HEK293 (cell line): ENCODE measurements at regions not wholly inside any gene's neighbourhood (a gene's known extent, or its start where the extent isn't known, plus 50 kb on each side); places are given as distances from the start of the nearest gene placed in this dataset.

Experiments
- CTCF ChIA-PET: fragments of 350-600 bp; formaldehyde crosslinking; extraction: SDS; loops from one replicate; lab custom pipeline; 2021; ENCODE audit warnings: antibody characterized with exemption; lab: Yijun Ruan, JAX
- POLR2A ChIA-PET: fragments of 300-600 bp; formaldehyde crosslinking; extraction: SDS; loops from one replicate; lab custom pipeline; 2020; ENCODE audit warnings: antibody characterized with exemption, inconsistent platforms; lab: Yijun Ruan, JAX
- H3K27ac ChIP-seq: fragments of 200-500 bp; sonication (Bioruptor generic); 2 replicates; pipeline ENCODE4 v1.5.1; 2014; ENCODE audit warnings: low read depth, low read length, control low read depth, inconsistent platforms; ENCODE audit errors: extremely low read depth
- H3K36me3 ChIP-seq, 2 experiments: fragments of 200-500 bp in 1 of 2; sonication (Bioruptor generic) in 1 of 2; 1 replicate in 1 of 2; 2 replicates in 1 of 2; pipeline ENCODE4 v1.5.1; 2014 to 2017; ENCODE audit warnings: inconsistent platforms in 2 of 2, low read length in 2 of 2; ENCODE audit not compliant: control insufficient read depth in 2 of 2, insufficient read depth in 1 of 2
- H3K4me1 ChIP-seq: fragments of 200-500 bp; sonication (Bioruptor generic); 2 replicates; pipeline ENCODE4 v1.5.1; 2014; ENCODE audit warnings: mild to moderate bottlenecking, low read length, inconsistent platforms; ENCODE audit not compliant: control insufficient read depth, insufficient read depth
- H3K4me3 ChIP-seq: 2 replicates; pipeline ENCODE4 v1.5.1; 2011; ENCODE audit warnings: low read depth, mild to moderate bottlenecking, control low read depth, low read length, moderate library complexity
- H3K9me3 ChIP-seq: fragments of 200-500 bp; sonication (Bioruptor generic); 2 replicates; pipeline ENCODE4 v1.5.1; 2014; ENCODE audit warnings: low read depth, low read length, inconsistent platforms; ENCODE audit not compliant: control insufficient read depth, insufficient read depth
- BCL11A ChIP-seq: fragments of 450-650 bp; formaldehyde crosslinking; IDR thresholded peaks from 2 replicates; pipeline ENCODE4 v1.5.1; 2016; ENCODE audit warnings: low read depth, missing biosample characterization, missing genetic modification characterization
- GLI4 ChIP-seq: fragments of 450-650 bp; formaldehyde crosslinking; IDR thresholded peaks from 2 replicates; pipeline ENCODE4 v1.5.1; 2016; ENCODE audit warnings: missing biosample characterization, missing genetic modification characterization
- HOXA7 ChIP-seq: sonication (generic); formaldehyde crosslinking; IDR thresholded peaks from 2 replicates; pipeline ENCODE4 v1.8.1; 2022; ENCODE audit warnings: missing genetic modification reagents, borderline replicate concordance
- IKZF3 ChIP-seq: fragments of 450-650 bp; IDR thresholded peaks from 2 replicates; pipeline ENCODE4 v1.5.0; 2018; ENCODE audit warnings: missing biosample characterization, mild to moderate bottlenecking, missing genetic modification characterization, moderate library complexity
- KLF1 ChIP-seq: fragments of 450-650 bp; formaldehyde crosslinking; IDR thresholded peaks from 2 replicates; pipeline ENCODE4 v1.5.1; 2016; ENCODE audit warnings: missing biosample characterization, missing genetic modification characterization
- MEIS1 ChIP-seq: sonication (generic); formaldehyde crosslinking; IDR thresholded peaks from 2 replicates; pipeline ENCODE4 v1.8.1; 2022; ENCODE audit warnings: missing genetic modification reagents, mild to moderate bottlenecking, borderline replicate concordance
- SP2 ChIP-seq: fragments of 450-650 bp; formaldehyde crosslinking; IDR thresholded peaks from 2 replicates; pipeline ENCODE4 v1.5.1; 2016; ENCODE audit warnings: missing biosample characterization, missing genetic modification characterization
- ZBTB21 ChIP-seq: fragments of 450-650 bp; formaldehyde crosslinking; IDR thresholded peaks from 2 replicates; pipeline ENCODE4 v1.5.1; 2017; ENCODE audit warnings: missing biosample characterization, missing genetic modification characterization
- ZFP3 ChIP-seq: fragments of 450-650 bp; formaldehyde crosslinking; IDR thresholded peaks from 2 replicates; pipeline ENCODE4 v1.5.1; 2016; ENCODE audit warnings: low read depth, missing biosample characterization, missing genetic modification characterization
- ZNF114 ChIP-seq: fragments of 450-650 bp; formaldehyde crosslinking; IDR thresholded peaks from 2 replicates; pipeline ENCODE4 v1.5.0; 2017; ENCODE audit warnings: missing biosample characterization, missing genetic modification characterization
- ZNF121 ChIP-seq: fragments of 450-650 bp; formaldehyde crosslinking; IDR thresholded peaks from 2 replicates; pipeline ENCODE4 v1.5.1; 2016; ENCODE audit warnings: missing biosample characterization, missing genetic modification characterization
- ZNF138 ChIP-seq: fragments of 450-650 bp; formaldehyde crosslinking; IDR thresholded peaks from 2 replicates; pipeline ENCODE4 v1.5.1; 2016; ENCODE audit warnings: missing biosample characterization, missing genetic modification characterization, borderline replicate concordance
- ZNF16 ChIP-seq: fragments of 450-650 bp; formaldehyde crosslinking; IDR thresholded peaks from 2 replicates; pipeline ENCODE4 v1.5.1; 2016; ENCODE audit warnings: low read depth, missing biosample characterization, missing genetic modification characterization
- ZNF2 ChIP-seq: fragments of 450-650 bp; formaldehyde crosslinking; IDR thresholded peaks from 2 replicates; pipeline ENCODE4 v1.5.1; 2016; ENCODE audit warnings: missing biosample characterization, missing genetic modification characterization
- ZNF266 ChIP-seq: fragments of 450-650 bp; formaldehyde crosslinking; IDR thresholded peaks from 2 replicates; pipeline ENCODE4 v1.5.1; 2016; ENCODE audit warnings: missing biosample characterization, missing genetic modification characterization, low read depth
- ZNF324 ChIP-seq: fragments of 450-650 bp; formaldehyde crosslinking; IDR thresholded peaks from 2 replicates; pipeline ENCODE4 v1.5.1; 2016; ENCODE audit warnings: missing biosample characterization, missing genetic modification characterization
- ZNF354C ChIP-seq: fragments of 450-650 bp; formaldehyde crosslinking; IDR thresholded peaks from 2 replicates; pipeline ENCODE4 v1.5.1; 2016; ENCODE audit warnings: missing biosample characterization, missing genetic modification characterization, low read depth, borderline replicate concordance
- ZNF394 ChIP-seq: fragments of 450-650 bp; formaldehyde crosslinking; IDR thresholded peaks from 2 replicates; pipeline ENCODE4 v1.5.1; 2016; ENCODE audit warnings: missing biosample characterization, missing genetic modification characterization, mild to moderate bottlenecking, moderate library complexity, borderline replicate concordance
- ZNF423 ChIP-seq: fragments of 450-650 bp; formaldehyde crosslinking; IDR thresholded peaks from 2 replicates; pipeline ENCODE4 v1.5.1; 2016; ENCODE audit warnings: missing biosample characterization, missing genetic modification characterization
- ZNF510 ChIP-seq: fragments of 450-650 bp; formaldehyde crosslinking; IDR thresholded peaks from 2 replicates; pipeline ENCODE4 v1.5.1; 2018; ENCODE audit warnings: mild to moderate bottlenecking, missing genetic modification characterization, missing biosample characterization; ENCODE audit not compliant: insufficient replicate concordance
- ZNF514 ChIP-seq: fragments of 450-650 bp; formaldehyde crosslinking; IDR thresholded peaks from 2 replicates; pipeline ENCODE4 v1.5.1; 2016; ENCODE audit warnings: missing biosample characterization, missing genetic modification characterization
- ZNF530 ChIP-seq: fragments of 450-650 bp; formaldehyde crosslinking; IDR thresholded peaks from 2 replicates; pipeline ENCODE4 v1.5.1; 2016; ENCODE audit warnings: low read depth, missing biosample characterization, missing genetic modification characterization
- ZNF596 ChIP-seq: fragments of 450-650 bp; IDR thresholded peaks from 2 replicates; pipeline ENCODE4 v1.5.0; 2018; ENCODE audit warnings: missing biosample characterization, mild to moderate bottlenecking, missing genetic modification characterization, moderate library complexity
- TF ChIP-seq, protein P1 (sequence below): fragments of 450-650 bp; IDR thresholded peaks from 2 replicates; pipeline ENCODE4 v1.5.1; 2018; ENCODE audit warnings: missing biosample characterization, mild to moderate bottlenecking, missing genetic modification characterization
- TF ChIP-seq, protein P2 (sequence below): fragments of 450-650 bp; formaldehyde crosslinking; IDR thresholded peaks from 2 replicates; pipeline ENCODE4 v1.5.1; 2016; ENCODE audit warnings: missing biosample characterization, missing genetic modification characterization
- TF ChIP-seq, protein P3 (sequence below): fragments of 450-650 bp; formaldehyde crosslinking; IDR thresholded peaks from 2 replicates; pipeline ENCODE4 v1.5.1; 2016; ENCODE audit warnings: missing biosample characterization, missing genetic modification characterization

DNA sequence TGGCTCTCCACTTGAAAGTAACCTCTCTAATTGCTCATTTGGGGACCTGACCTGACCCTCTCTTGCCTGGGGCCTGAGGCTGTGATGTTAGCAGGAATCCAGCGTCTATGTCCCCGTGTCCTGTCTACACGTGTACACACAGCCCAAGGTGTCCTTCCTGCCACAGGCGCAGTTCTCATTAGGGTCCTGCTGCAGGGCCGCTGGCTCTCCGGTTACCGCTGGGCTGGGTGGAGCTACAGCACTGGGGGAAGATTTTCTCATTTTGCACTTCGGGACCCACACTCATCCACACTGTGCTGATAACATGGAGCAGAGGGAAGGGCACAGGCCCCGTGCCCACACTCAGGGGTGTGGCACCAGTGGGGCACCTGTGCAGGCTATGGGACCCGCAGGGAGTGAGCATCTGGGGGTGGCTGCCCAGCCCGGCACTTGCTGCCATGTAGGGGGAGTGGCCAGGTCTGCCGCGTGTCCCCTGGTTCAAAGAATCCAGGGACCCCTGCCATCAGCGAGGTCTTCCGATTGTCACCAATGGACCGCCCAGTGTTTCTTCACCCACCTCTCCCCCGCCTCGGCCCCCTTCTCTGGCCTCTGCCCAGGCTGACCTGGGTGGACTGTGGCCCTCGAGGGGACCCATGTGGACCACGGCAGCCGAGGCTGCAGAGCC, 98.7 kb upstream of the SFSWAP start:
- CTCF ChIA-PET, result no interaction called here
- no peaks in the 10 kb centered on the region for H3K36me3 ChIP-seq
- POLR2A ChIA-PET, result no interaction called here
- H3K27ac ChIP-seq, result no peak overlapping the region
- no peak overlapping the region for H3K4me3 ChIP-seq
- TF ChIP-seq ZNF138 (tag by site-specific recombination), result no peak
- no peak for TF ChIP-seq SP2 (tag by site-specific recombination)
- no peak for TF ChIP-seq ZFP3 (tag by site-specific recombination)
- no peak for TF ChIP-seq ZNF2 (tag by site-specific recombination)
- TF ChIP-seq ZNF510 (tag by site-specific recombination), result no peak
- TF ChIP-seq, protein P1, sequence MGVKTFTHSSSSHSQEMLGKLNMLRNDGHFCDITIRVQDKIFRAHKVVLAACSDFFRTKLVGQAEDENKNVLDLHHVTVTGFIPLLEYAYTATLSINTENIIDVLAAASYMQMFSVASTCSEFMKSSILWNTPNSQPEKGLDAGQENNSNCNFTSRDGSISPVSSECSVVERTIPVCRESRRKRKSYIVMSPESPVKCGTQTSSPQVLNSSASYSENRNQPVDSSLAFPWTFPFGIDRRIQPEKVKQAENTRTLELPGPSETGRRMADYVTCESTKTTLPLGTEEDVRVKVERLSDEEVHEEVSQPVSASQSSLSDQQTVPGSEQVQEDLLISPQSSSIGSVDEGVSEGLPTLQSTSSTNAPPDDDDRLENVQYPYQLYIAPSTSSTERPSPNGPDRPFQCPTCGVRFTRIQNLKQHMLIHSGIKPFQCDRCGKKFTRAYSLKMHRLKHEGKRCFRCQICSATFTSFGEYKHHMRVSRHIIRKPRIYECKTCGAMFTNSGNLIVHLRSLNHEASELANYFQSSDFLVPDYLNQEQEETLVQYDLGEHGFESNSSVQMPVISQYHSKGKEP, result no peak
- no peak for TF ChIP-seq KLF1 (tag by site-specific recombination)
- no peak for TF ChIP-seq HOXA7 (CRISPR knock-in tag)
- TF ChIP-seq ZNF423 (tag by site-specific recombination), result no peak
- TF ChIP-seq ZBTB21 (tag by site-specific recombination), result no peak
- no peak for TF ChIP-seq ZNF596 (tag by site-specific recombination)
- no peak for TF ChIP-seq ZNF114
- no peak for TF ChIP-seq IKZF3 (tag by site-specific recombination)
- no peak for TF ChIP-seq ZNF324 (tag by site-specific recombination)
- no peaks in the 10 kb centered on the region for H3K4me1 ChIP-seq
- no peaks in the 10 kb centered on the region for H3K9me3 ChIP-seq

DNA sequence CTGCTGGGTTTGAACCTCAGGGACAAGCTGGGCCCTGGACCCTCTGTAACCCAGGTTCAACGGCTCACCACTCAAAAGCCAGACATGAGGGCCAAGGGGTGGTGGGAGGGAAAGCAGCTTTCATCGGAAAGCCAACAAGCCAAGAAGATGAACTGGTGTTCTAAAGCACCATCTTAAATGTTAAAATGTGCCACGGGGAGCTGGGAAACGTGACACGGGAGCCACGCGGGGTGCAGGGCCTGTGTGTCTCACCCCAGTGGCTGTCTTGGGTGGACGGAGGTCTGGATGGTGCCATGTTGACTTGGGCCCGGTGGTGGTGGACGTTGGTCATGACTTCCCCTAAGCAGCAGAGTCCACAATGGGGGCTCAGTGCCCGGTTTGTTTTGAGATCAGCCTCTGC, 97.7 kb upstream of the SFSWAP start:
- TF ChIP-seq ZFP3 (tag by site-specific recombination) (no peak), ZNF394 (tag by site-specific recombination) (no peak), ZNF530 (tag by site-specific recombination) (no peak), ZNF514 (no peak), GLI4 (no peak), BCL11A (tag by site-specific recombination) (no peak), ZNF354C (tag by site-specific recombination) (no peak), ZNF266 (tag by site-specific recombination) (no peak)
- TF ChIP-seq, protein P2, sequence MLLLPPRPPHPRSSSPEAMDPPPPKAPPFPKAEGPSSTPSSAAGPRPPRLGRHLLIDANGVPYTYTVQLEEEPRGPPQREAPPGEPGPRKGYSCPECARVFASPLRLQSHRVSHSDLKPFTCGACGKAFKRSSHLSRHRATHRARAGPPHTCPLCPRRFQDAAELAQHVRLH (tag by site-specific recombination), result no peak
- POLR2A ChIA-PET, result no interaction called here
- H3K9me3 ChIP-seq, result no peaks in the 10 kb centered on the region
- CTCF ChIA-PET, result no interaction called here
- H3K4me1 ChIP-seq, result no peaks in the 10 kb centered on the region
- no peak overlapping the region for H3K4me3 ChIP-seq
- no peaks in the 10 kb centered on the region for H3K36me3 ChIP-seq
- H3K27ac ChIP-seq, result no peak overlapping the region

DNA sequence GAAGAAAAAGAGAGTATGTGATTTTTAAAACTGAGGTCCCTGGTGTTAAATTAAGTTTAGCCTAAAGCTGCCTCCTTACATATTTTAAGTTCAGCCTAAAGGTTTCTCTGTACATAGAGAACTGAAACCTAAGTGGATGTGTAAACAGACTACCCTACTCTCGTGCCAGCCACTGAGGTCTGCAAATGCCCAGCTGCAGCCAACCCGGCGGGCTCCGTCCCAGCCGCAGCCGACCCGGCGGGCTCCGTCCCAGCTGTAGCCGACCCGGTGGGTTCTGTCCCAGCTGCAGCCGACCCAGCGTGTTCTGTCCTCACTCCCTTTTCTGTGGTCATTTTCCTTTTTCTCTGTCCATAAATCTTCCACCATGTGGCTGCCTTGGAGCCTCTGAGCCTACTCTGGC, 97.2 kb upstream of the SFSWAP start:
- CTCF ChIA-PET, result no interaction called here
- H3K4me3 ChIP-seq, result no peak overlapping the region
- H3K4me1 ChIP-seq, result no peaks in the 10 kb centered on the region
- POLR2A ChIA-PET, result no interaction called here
- H3K9me3 ChIP-seq, result no peaks in the 10 kb centered on the region
- H3K27ac ChIP-seq, result no peak overlapping the region
- no peaks in the 10 kb centered on the region for H3K36me3 ChIP-seq
- TF ChIP-seq, protein P3, sequence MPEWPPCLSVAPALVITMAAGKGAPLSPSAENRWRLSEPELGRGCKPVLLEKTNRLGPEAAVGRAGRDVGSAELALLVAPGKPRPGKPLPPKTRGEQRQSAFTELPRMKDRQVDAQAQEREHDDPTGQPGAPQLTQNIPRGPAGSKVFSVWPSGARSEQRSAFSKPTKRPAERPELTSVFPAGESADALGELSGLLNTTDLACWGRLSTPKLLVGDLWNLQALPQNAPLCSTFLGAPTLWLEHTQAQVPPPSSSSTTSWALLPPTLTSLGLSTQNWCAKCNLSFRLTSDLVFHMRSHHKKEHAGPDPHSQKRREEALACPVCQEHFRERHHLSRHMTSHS, result no peak
- no peak for TF ChIP-seq ZNF16 (tag by site-specific recombination)
- no peak for TF ChIP-seq ZNF121
- TF ChIP-seq SP2 (tag by site-specific recombination), result no peak
- TF ChIP-seq, protein P1, result no peak
- no peak for TF ChIP-seq MEIS1 (CRISPR knock-in tag)
